D721Med (cell line): ENCODE measurements at regions not wholly inside any gene's neighbourhood (a gene's known extent, or its start where the extent isn't known, plus 50 kb on each side); places are given as distances from the start of the nearest gene placed in this dataset.

Source experiments
- DNase-seq: peaks from one replicate; pipeline ENCODE4 v3.0.0; 2011; ENCODE audit warnings: low spot score; ENCODE audit not compliant: insufficient read length
- FAIRE-seq: peaks from 2 replicates; lab custom pipeline; 2011; peaks lifted over from hg19 to GRCh38; lab: Jason Lieb, UNC
- CTCF ChIP-seq: IDR thresholded peaks from 2 replicates; pipeline ENCODE4 v1.5.1; 2012; ENCODE audit warnings: mild to moderate bottlenecking, control low read depth; ENCODE audit not compliant: insufficient read depth; ENCODE audit errors: missing control alignments

DNA sequence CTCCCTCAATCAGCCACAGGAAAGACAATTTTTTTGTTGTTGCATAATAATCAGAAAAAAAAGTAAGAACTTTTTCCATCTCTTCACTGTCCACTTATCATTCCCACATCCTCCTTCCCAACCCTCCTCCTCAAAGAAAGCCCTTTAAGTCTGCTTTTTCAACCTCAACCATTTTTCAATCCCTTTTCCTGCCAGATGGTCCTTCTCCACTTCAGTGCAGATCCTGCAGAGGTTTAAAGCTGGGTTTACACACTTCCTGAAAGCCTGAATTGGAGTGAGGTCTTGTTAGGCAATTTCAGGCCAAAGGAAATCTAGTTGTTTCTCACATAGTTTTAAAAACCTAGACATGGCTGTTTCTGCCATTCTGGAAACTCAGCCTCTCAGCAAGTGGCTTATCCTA is 78.3 kb downstream of the RPL27A start:
- no peak for TF ChIP-seq CTCF
- DNase-seq (no peak), FAIRE-seq (peak; percentile 79)

DNA sequence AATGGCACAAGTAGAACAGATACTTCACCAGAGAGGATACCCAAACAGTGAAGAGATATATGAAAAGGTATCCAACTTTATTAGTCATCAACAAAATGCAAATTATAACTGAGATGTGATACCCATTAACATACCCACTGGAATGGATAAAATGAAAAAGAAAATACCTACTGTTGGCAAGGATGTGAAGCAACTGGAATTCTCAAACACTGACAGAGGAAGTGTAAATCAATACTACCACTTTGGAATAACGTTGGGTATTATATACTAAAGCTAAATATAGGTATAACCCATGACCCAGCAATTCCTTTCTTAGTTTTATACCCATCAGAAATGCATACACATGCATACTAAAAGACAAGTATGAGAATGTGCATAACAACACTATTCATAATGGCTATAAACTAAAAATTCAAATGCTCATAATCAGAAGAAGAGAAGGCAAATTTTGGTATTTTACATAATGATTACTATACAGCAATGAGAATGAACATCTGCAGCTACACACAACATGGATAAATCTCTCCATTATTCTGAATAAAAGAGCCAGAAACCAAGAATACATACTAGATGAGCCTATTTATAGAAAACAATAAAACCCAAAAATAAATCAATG is 80.6 kb downstream of the RPL27A start:
- DNase-seq: no peak
- peak; percentile 25 for FAIRE-seq
- no peak for TF ChIP-seq CTCF

GRCh38 chr11:8765294-8765693 is 82.7 kb downstream of the RPL27A start:
- FAIRE-seq (no peak), DNase-seq (no peak)
- no peak for TF ChIP-seq CTCF

DNA sequence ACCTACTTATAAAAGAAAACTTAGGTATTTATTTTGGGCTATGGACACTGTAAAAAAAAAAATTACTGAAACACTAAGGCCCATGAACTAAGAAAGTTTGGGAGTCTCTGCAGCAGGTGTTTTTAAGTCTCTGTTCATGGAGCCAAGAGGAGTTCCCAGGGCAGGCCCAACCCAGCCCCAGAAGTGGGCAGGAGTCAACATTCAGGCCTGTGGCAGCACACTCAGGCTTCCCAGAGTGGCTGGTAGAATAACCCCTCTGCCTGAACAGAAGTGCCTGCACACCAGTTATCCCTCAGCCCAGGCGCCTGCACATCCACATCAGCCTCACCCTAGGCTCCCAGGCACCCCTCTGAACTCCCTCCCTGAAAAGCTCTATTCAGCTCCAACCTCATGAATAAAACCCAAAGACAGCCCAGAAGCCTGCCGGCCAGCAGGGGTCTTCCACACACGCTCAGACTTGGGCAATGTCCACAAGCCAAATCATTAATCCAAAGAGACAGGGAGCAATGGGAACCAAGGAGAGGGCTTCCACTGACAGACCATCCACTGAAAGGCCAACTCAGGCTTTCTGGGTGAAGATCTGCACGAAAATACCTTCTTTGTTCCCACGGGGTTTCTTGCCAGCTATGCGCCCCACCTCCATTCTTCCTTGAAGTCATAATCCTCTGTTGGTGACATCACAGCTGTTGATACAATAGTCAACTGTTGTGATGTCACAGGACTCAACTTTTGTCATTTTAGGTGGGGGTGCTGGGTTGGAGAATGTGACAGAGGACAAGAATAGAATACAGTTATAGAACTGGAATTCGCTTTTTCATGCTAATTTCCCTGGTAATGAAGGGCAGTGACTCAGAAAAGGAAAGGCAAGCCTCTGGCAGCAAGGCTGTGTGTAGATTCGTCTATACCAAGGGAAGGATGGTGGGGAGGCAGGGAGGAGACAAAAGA is 83.7 kb downstream of the RPL27A start:
- DNase-seq (no peak), FAIRE-seq (no peak)
- no peak for TF ChIP-seq CTCF

DNA sequence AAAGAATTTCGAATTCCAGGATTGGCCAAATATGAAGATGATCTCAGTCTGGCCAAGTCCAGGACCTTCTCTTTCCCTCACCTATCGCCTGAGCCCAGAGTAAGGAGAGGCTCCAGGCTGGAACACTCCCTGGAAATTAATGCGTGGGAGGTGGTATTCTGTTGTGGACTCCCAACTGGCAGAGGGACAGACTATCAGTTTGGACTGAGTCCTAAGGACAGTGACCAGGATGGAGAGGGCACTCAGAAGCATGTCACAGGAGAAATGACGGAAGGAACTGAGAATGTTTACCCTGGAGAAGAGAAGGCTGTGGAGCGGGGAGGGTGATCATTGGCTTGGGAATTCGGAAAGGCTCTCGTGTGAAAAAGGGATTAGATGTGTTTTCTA is 84.4 kb downstream of the RPL27A start:
- no peak for TF ChIP-seq CTCF
- DNase-seq (no peak), FAIRE-seq (no peak)

- no peak for TF ChIP-seq CTCF
- no peak for FAIRE-seq
- no peak for DNase-seq
Measured at GRCh38 chr11:8767466-8768142, 85.0 kb downstream of the RPL27A start.
